ENCODE measurements at regions not wholly inside any gene's neighbourhood (a gene's known extent, or its start where the extent isn't known, plus 50 kb on each side); places are given as distances from the start of the nearest gene placed in this dataset.

GRCh38 chr5:71809446-71809845 is 90.4 kb downstream of the CARTPT start:
- TF ChIP-seq GATA2 (IDR thresholded peaks at IDR 0.05; ENCODE audit: low read depth, low read length) (no peak), GATA3 (IDR thresholded peaks at IDR 0.05; ENCODE audit: low read depth, low read length) (no peak)

- TF ChIP-seq GATA3 (IDR thresholded peaks at IDR 0.05; ENCODE audit: low read depth, low read length) (no peak), GATA2 (IDR thresholded peaks at IDR 0.05; ENCODE audit: low read depth, low read length) (peak; percentile 58; the same call in 1 of the 2 replicates)
These were observed 90.9 kb downstream of the CARTPT start for GRCh38 chr5:71810023-71810422.

DNA sequence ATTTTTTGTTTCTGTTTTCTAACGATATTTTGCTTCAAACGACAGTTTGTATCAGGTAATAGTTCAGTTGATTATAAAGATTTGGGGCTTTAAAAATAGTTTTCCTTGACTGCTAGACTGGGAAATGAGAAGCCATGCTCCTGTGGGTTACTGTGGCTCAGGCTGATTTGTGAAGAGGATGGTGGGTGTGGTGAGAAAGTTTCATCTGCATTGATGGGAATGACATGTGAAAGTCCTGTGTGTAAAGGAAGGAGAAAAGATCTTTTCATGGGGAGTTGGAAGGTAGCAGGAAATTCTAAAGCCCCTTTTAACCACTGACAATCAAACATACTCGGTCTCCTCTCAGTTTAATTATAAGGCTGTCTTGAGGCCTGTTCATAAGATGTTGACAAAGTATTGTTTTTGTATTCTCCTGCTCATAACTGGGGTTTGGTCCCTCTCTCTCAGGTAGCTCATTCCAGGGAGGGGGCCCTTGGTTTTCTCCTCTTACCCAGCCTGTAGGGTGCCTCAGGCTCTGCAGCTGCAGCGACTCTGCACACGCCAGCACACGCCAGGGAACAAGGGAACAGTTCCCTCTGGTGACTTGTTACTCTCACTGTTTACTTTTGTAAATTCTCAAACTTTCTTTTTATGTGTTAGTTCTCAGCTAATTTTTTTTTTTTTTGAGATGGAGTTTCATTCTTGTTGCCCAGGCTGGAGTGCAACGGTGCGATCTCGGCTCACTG is 91.6 kb downstream of the CARTPT start:
- no peak for TF ChIP-seq GATA3 (IDR thresholded peaks at IDR 0.05; ENCODE audit: low read depth, low read length)
- TF ChIP-seq GATA2 (IDR thresholded peaks at IDR 0.05; ENCODE audit: low read depth, low read length): no peak

DNA sequence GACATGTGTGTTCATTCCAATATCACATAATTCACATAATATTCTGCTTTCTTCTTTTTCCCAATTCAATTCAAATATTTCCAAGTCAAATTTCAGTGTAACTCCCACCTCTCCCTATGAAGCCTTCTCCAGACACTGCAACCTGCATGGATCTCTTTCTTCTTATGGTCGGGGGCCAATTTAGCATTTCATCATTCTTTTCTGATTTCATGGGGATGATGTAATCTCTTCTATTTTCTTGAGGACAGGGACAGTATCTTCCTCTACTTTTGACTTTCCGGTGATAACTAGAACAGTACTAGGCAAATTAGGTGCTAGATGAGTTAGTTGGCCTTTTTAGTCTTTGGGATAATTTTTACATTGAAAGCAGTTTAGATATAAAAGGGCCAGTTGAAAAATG is 92.7 kb downstream of the CARTPT start:
- TF ChIP-seq GATA3 (IDR thresholded peaks at IDR 0.05; ENCODE audit: low read depth, low read length) (no peak), GATA2 (IDR thresholded peaks at IDR 0.05; ENCODE audit: low read depth, low read length) (no peak)

DNA sequence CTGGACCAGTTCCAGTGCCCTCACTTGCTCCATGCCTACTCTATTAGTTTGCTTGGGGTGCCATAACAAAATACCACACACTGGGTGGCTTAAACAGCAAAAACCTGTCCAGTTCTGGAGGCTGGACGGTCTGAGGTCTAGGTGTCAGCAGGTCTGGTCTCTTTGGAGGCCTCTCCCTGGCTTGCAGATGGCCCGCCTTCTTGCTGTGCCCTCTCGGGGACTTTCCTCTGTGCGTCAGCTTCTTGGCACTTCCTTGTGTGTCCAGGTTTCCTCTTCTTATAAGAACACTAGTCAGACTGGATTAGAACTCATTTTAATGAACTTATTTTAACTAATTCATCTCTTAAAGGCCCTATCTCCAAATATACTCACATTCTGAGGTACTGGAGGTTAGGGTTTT is 97.2 kb downstream of the CARTPT start:
- TF ChIP-seq GATA3 (IDR thresholded peaks at IDR 0.05; ENCODE audit: low read depth, low read length) (no peak), GATA2 (IDR thresholded peaks at IDR 0.05; ENCODE audit: low read depth, low read length) (no peak)

DNA sequence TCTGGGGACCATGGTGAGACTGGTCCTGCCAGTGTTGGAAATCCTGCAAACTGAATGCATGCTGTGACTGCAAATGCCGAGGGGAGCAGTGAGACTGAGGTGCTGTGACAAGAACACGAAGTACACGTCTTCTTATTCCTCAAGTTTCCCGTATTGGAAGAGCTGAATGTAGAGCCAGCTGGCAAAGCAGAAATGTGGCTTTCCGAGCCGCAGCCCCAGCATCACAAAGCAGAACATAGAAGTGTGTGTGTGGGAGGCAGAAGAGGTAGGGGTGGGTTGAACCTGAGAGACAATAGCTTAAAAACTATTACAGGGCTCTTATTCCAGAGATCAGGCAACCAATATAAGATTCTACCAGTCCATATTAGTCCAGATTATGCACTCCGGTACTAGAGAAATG is 98.8 kb downstream of the CARTPT start:
- no peak for TF ChIP-seq GATA3 (IDR thresholded peaks at IDR 0.05; ENCODE audit: low read depth, low read length)
- TF ChIP-seq GATA2 (IDR thresholded peaks at IDR 0.05; ENCODE audit: low read depth, low read length): no peak

DNA sequence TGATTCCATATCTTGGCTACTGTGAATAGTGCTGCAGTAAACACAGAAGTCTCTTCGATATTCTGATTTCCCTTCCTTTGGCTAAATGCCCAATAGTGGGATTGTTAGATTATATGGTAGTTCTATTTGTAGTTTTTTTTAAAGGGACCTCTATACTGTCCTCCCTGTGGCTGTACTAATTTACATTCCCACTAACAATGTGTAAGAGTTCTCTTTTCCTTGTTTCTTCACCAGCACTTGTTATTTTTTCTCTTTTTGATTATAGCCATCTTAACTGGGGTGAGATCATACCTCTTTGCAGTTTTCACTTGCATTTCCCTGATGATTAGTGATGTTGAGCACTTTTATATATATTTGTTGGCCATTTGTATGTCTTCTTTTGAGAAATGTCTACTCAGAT is 102.0 kb downstream of the CARTPT start:
- no peak for TF ChIP-seq GATA3 (IDR thresholded peaks at IDR 0.05; ENCODE audit: low read depth, low read length)
- TF ChIP-seq GATA2 (IDR thresholded peaks at IDR 0.05; ENCODE audit: low read depth, low read length): no peak

DNA sequence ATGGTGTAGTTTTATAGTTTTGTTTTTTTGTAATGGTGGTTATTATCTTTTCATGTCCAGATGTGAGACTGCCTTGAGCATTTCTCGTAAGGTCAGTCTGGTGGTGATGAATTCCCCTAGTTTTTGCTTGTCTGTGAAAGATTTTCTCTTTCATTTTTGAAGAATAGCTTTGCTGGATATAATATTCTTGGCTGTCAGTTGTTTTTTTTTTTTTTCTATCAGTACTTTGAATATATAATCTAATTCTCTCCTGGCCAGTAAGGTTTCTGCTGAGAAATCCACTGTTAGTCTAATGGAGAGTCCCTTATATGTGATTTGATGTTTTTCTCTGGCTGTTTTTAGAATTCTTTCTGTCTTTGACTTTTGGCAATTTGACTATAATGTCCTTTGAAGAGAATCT is 106.9 kb downstream of the CARTPT start:
- no peak for TF ChIP-seq GATA2 (IDR thresholded peaks at IDR 0.05; ENCODE audit: low read depth, low read length)
- no peak for TF ChIP-seq GATA3 (IDR thresholded peaks at IDR 0.05; ENCODE audit: low read depth, low read length)

GRCh38 chr5:71828291-71829040 is 109.4 kb downstream of the CARTPT start:
- TF ChIP-seq GATA3 (IDR thresholded peaks at IDR 0.05; ENCODE audit: low read depth, low read length): no peak
- no peak for TF ChIP-seq GATA2 (IDR thresholded peaks at IDR 0.05; ENCODE audit: low read depth, low read length)

GRCh38 chr5:71829206-71829605 is 110.1 kb downstream of the CARTPT start:
- TF ChIP-seq GATA3 (IDR thresholded peaks at IDR 0.05; ENCODE audit: low read depth, low read length) (no peak), GATA2 (IDR thresholded peaks at IDR 0.05; ENCODE audit: low read depth, low read length) (no peak)

DNA sequence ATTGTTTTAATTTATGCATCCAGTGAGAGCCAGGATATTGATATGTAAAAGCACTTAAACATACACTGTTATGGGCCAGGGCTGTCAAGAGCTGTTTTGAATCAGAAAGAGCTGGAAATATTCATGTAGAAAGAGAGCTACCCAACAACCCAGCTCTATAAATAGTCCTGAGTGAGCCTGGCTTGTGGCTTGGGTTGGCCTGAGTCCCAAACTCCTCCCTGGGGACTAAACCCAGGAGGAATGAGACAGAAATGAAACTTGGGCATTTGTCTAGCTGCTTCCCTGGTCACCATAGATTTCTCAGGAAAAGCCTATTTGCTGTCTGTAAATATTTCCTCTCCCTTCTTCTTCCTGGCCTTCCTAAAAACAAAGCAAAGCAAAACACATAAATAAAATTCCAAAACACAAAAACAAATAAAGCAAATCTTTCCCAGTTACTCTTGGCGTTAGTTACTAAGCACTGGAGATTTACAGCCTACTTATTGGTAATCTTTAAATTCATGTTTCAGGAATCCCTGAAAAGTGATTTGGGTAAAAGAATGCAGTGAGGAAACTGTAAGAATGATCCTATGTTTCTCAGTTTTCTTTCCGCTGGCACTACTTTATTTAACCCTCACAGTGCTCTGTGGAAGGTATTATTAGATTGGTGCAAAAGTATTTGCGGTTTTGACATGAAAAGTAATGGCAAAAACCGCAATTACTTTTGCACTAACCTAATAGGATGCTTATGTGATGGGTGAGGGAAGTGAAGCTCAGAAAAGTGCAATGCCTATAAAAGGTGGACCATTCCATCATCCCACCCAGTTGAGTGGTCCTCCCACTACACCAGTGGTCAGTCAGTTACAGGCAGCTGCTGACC is 111.8 kb downstream of the CARTPT start:
- TF ChIP-seq GATA2 (IDR thresholded peaks at IDR 0.05; ENCODE audit: low read depth, low read length) (no peak), GATA3 (IDR thresholded peaks at IDR 0.05; ENCODE audit: low read depth, low read length) (no peak)

GRCh38 chr5:71832812-71833715 is 114.0 kb downstream of the CARTPT start:
- TF ChIP-seq GATA2 (IDR thresholded peaks at IDR 0.05; ENCODE audit: low read depth, low read length) (no peak), GATA3 (IDR thresholded peaks at IDR 0.05; ENCODE audit: low read depth, low read length) (no peak)

GRCh38 chr5:71834601-71835000 is 115.5 kb downstream of the CARTPT start:
- TF ChIP-seq GATA2 (IDR thresholded peaks at IDR 0.05; ENCODE audit: low read depth, low read length) (no peak), GATA3 (IDR thresholded peaks at IDR 0.05; ENCODE audit: low read depth, low read length) (no peak)

Measured in SH-SY5Y (cell line).